ENCODE measurements at regions not wholly inside any gene's neighbourhood (a gene's known extent, or its start where the extent isn't known, plus 50 kb on each side); places are given as distances from the start of the nearest gene placed in this dataset.
"Not testable (repeated sequence)": the region's sequence is repeated elsewhere in the genome, so short reads cannot be mapped to it uniquely, and the experiment has no call there.

- DNase-seq (ENCODE audit: low read depth): no peak
Measured at GRCh38 chr3:151675858-151676615, 57.7 kb upstream of the AADACL2 start.

- DNase-seq (ENCODE audit: low read depth): peak; percentile 41
Measured at GRCh38 chr3:151673974-151674373, 59.8 kb upstream of the AADACL2 start.

GRCh38 chr3:151667762-151668161 lies 66.0 kb upstream of the AADACL2 start:
- DNase-seq (ENCODE audit: low read depth): not testable (repeated sequence)

GRCh38 chr3:151660885-151661284 lies 72.8 kb upstream of the AADACL2 start:
- DNase-seq (ENCODE audit: low read depth): no peak

- no peak for DNase-seq (ENCODE audit: low read depth)
Measured at GRCh38 chr3:151644986-151645385, 88.7 kb upstream of the AADACL2 start.

- no peak for DNase-seq (ENCODE audit: low read depth)
Measured at GRCh38 chr3:151644020-151644620, 89.6 kb upstream of the AADACL2 start.

GRCh38 chr3:151639418-151639740 lies 94.3 kb upstream of the AADACL2 start:
- DNase-seq (ENCODE audit: low read depth): no peak

- DNase-seq (ENCODE audit: low read depth): peak; percentile 56
Measured at GRCh38 chr3:151638555-151639417, 94.9 kb upstream of the AADACL2 start.

GRCh38 chr3:151635905-151636304 lies 97.8 kb upstream of the AADACL2 start:
- DNase-seq (ENCODE audit: low read depth): no peak

- no peak for DNase-seq (ENCODE audit: low read depth)
Measured at GRCh38 chr3:151631946-151632345, 101.8 kb upstream of the AADACL2 start.

GRCh38 chr3:151630938-151631441 lies 102.7 kb upstream of the AADACL2 start:
- DNase-seq (ENCODE audit: low read depth): peak; percentile 22

GRCh38 chr3:151630035-151630434 lies 103.7 kb upstream of the AADACL2 start:
- no peak for DNase-seq (ENCODE audit: low read depth)

GRCh38 chr3:151625586-151625985 lies 108.1 kb upstream of the AADACL2 start:
- DNase-seq (ENCODE audit: low read depth): no peak

GRCh38 chr3:151625086-151625485 lies 108.6 kb upstream of the AADACL2 start:
- no peak for DNase-seq (ENCODE audit: low read depth)

- DNase-seq (ENCODE audit: low read depth): no peak
Measured at GRCh38 chr3:151620071-151620470, 113.7 kb upstream of the AADACL2 start.

GRCh38 chr3:151615464-151615863 lies 118.3 kb upstream of the AADACL2 start:
- no peak for DNase-seq (ENCODE audit: low read depth)

GRCh38 chr3:151612115-151612514 lies 121.6 kb upstream of the AADACL2 start:
- no peak for DNase-seq (ENCODE audit: low read depth)

- DNase-seq (ENCODE audit: low read depth): no peak
Measured at GRCh38 chr3:151611419-151611818, 122.3 kb upstream of the AADACL2 start.

- no peak for DNase-seq (ENCODE audit: low read depth)
Measured at GRCh38 chr3:151609491-151609890, 124.2 kb upstream of the AADACL2 start.

- no peak for DNase-seq (ENCODE audit: low read depth)
Measured at GRCh38 chr3:151604891-151605290, 128.8 kb upstream of the AADACL2 start.

- no peak for DNase-seq (ENCODE audit: low read depth)
Measured at GRCh38 chr3:151600783-151601182, 132.9 kb upstream of the AADACL2 start.

GRCh38 chr3:151599103-151599672 lies 134.5 kb upstream of the AADACL2 start:
- no peak for DNase-seq (ENCODE audit: low read depth)
